ENCODE measurements at regions not wholly inside any gene's neighbourhood (a gene's known extent, or its start where the extent isn't known, plus 50 kb on each side); places are given as distances from the start of the nearest gene placed in this dataset.

DNA sequence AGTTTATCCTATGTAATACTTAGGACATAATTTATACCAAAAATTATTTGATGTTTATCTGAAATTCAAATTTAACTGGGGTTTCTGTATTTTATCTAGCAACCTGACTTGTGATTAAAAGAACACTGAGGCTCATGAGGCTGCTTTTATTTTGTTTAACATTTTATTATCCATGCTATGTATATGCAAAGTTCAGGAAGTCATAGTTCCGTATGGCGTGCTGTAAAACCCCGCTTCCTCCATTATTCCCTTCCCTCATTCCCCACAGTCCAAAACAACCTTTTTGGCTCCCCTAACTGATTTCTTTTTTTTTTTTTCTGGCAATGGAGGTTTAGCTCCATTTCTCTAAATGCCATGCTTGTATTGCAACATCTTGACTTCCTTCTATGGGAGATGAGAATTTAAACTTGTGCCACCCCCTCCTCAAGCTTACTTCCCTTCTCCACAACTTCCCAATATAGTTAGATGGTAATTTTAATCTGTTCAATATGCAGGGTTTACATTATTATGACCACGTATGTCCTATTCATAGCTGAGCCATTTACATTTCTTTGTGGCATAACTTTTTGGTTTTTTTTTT, 138.0 kb upstream of the DNAH14 start:
- FAIRE-seq, result no peak
- CTCF ChIA-PET (ENCODE audit: partially characterized antibody), result interaction anchor here (0.8 kb wide), 1 partner anchor 13 kb away, joined by 3 read pairs; no protein-coding TSS in a partner anchor
- H2BK5ac ChIP-seq (ENCODE audit: low read depth, low read length), result no peak overlapping the region
- TF ChIP-seq BRCA1 (IDR thresholded peaks at IDR 0.05; ENCODE audit: low read depth, low read length) (no peak), PHF8 (conservative IDR thresholded peaks at IDR 0.05; ENCODE audit: low read depth, low read length) (no peak), RFX5 (IDR thresholded peaks at IDR 0.05; ENCODE audit: borderline replicate concordance, low read depth, low read length) (no peak), SUZ12 (IDR thresholded peaks at IDR 0.05; ENCODE audit: low read length) (no peak), EGR1 (IDR thresholded peaks at IDR 0.05; ENCODE audit: borderline replicate concordance, low read depth, low read length) (no peak), MAX (IDR thresholded peaks at IDR 0.05) (no peak), FOSL1 (IDR thresholded peaks at IDR 0.05; ENCODE audit: insufficient read depth, low read depth, low read length) (no peak), RAD21 (IDR thresholded peaks at IDR 0.05 in 1 of 2, conservative IDR thresholded peaks at IDR 0.05 in 1 of 2; ENCODE audit: low read depth in 2 of 2, low read length in 2 of 2) (no peak)

More for the DNA sequence above, 138.0 kb upstream of the DNAH14 start:
- no peak for DNase-seq (ENCODE audit: low read depth in 1 of 2, low spot score in 2 of 2)
- H3K36me3 ChIP-seq (ENCODE audit: control insufficient read depth in 2 of 4, insufficient read depth in 4 of 4, low read length in 3 of 4), result no peaks in the 10 kb centered on the region
- H2AK5ac ChIP-seq (ENCODE audit: low read depth, low read length), result no peak overlapping the region
- H3K23ac ChIP-seq (ENCODE audit: insufficient read length), result no peak overlapping the region
- H3K23me2 ChIP-seq (ENCODE audit: low read depth, low read length), result no peaks in the 10 kb centered on the region
- H4K5ac ChIP-seq (ENCODE audit: insufficient read length, low read depth, low read length), result no peak overlapping the region
- no peak overlapping the region for H3K27ac ChIP-seq (ENCODE audit: low read depth, low read length)
- no peaks in the 10 kb centered on the region for H3K79me1 ChIP-seq (ENCODE audit: low read depth, low read length)
- no peaks in the 10 kb centered on the region for H3K4me1 ChIP-seq (replicated peaks in 1 of 4; ENCODE audit: control insufficient read depth in 3 of 4, insufficient read depth in 4 of 4, low read length in 3 of 4)
- H2BK12ac ChIP-seq (ENCODE audit: low read depth, low read length), result no peak overlapping the region
- no peak overlapping the region for H3K14ac ChIP-seq (ENCODE audit: insufficient read length)
- H4K20me1 ChIP-seq (replicated peaks in 1 of 2; ENCODE audit: control insufficient read depth in 1 of 2, insufficient read depth in 2 of 2, low read length in 2 of 2), result no peaks in the 10 kb centered on the region
- no peak overlapping the region for H2BK120ac ChIP-seq (replicated peaks; ENCODE audit: low read depth, low read length)
- no peak overlapping the region for H3K4me2 ChIP-seq (ENCODE audit: insufficient read depth in 1 of 2, low read depth in 2 of 2, low read length in 2 of 2)
- 86% methylated on average over 4 of the region's 4 CpGs; no CpG with 5 or more reads in 1 of the 2 experiments for WGBS, 2 experiments (ENCODE audit: extremely low coverage in 1 of 2, insufficient coverage in 1 of 2, insufficient read length in 1 of 2, insufficient replicate concordance in 2 of 2, low coverage in 1 of 2, low lambda C conversion rate in 2 of 2, missing lambda C conversion rate in 1 of 2)
- H3K18ac ChIP-seq (ENCODE audit: extremely low read depth, low read length), result no peak overlapping the region
- H2BK15ac ChIP-seq (ENCODE audit: low read length), result no peak overlapping the region
- no peaks in the 10 kb centered on the region for H3K27me3 ChIP-seq (replicated peaks in 1 of 4; ENCODE audit: control insufficient read depth in 3 of 4, extremely low read depth in 1 of 4, insufficient read depth in 3 of 4, low read length in 3 of 4)
- no peak overlapping the region for H2BK20ac ChIP-seq (ENCODE audit: low read length)
- no peak overlapping the region for H4K8ac ChIP-seq (ENCODE audit: extremely low read depth, insufficient read depth, low read length)
- no peak overlapping the region for H2AFZ ChIP-seq (ENCODE audit: low read length)
- POLR2A ChIA-PET (ENCODE audit: partially characterized antibody), result no interaction called here
- H3K9ac ChIP-seq (replicated peaks in 1 of 4; ENCODE audit: extremely low read depth in 1 of 4, low read depth in 3 of 4, low read length in 3 of 4), result no peak overlapping the region
- no peaks in the 10 kb centered on the region for H3K79me2 ChIP-seq (ENCODE audit: control insufficient read depth in 1 of 2, insufficient read depth in 2 of 2, low read length in 2 of 2)
- no peak overlapping the region for H3K4me3 ChIP-seq (ENCODE audit: extremely low read depth in 1 of 4, insufficient read depth in 2 of 4, low read depth in 3 of 4, low read length in 4 of 4)
- no peak overlapping the region for H3K4ac ChIP-seq (replicated peaks; ENCODE audit: insufficient read length, low read depth, low read length)
- H3K56ac ChIP-seq (replicated peaks; ENCODE audit: insufficient read length, low read depth, low read length), result no peak overlapping the region
- H4K91ac ChIP-seq (replicated peaks; ENCODE audit: insufficient read length, low read length), result no peak overlapping the region
- H3K9me3 ChIP-seq (ENCODE audit: insufficient read depth in 2 of 2, low read depth in 1 of 2, low read length in 1 of 2), result no peaks in the 10 kb centered on the region; a peak in 1 of 4 replicates
